HepG2 (cell line): ENCODE measurements at regions not wholly inside any gene's neighbourhood (a gene's known extent, or its start where the extent isn't known, plus 50 kb on each side); places are given as distances from the start of the nearest gene placed in this dataset.
A peak's percentile ranks its signal among the peaks of the same experiment; 100 is the strongest.

Source experiments
- ATAC-seq: fragments of 200-7000 bp; cut with Tn5 transposase; 3 replicates; pipeline ENCODE4 v1.9.1; 2020; ENCODE audit warnings: mild to moderate bottlenecking, moderate library complexity
- BruUV-seq: library from RNA; stranded (reverse); fragments of 400-500 nt; replicated peaks from 2 replicates; lab custom pipeline; 2021; lab: Mats Ljungman, UMichigan
- CTCF ChIA-PET: fragments of 300-600 bp; formaldehyde crosslinking; extraction: SDS; loops from one replicate; lab custom pipeline; 2021; ENCODE audit warnings: low total read pairs, inconsistent platforms, low intra/inter-chr PET ratio; lab: Yijun Ruan, JAX
- POLR2A ChIA-PET: fragments of 350-600 bp; sonication (Branson Sonifier 250); formaldehyde crosslinking; loops from one replicate; lab custom pipeline; 2020; ENCODE audit warnings: antibody characterized with exemption, inconsistent platforms; lab: Yijun Ruan, JAX
- DNase-seq: peaks from one replicate; pipeline ENCODE4 v3.0.0-alpha.2; 2015; ENCODE audit warnings: low spot score
- FAIRE-seq: peaks from 3 replicates; lab custom pipeline; 2011; peaks lifted over from hg19 to GRCh38; lab: Jason Lieb, UNC
- H2AFZ ChIP-seq: one replicate; pipeline ENCODE4 v1.6.1; 2011; ENCODE audit warnings: low read length, inconsistent platforms
- H3K27ac ChIP-seq: fragments of 300-600 bp; 3 replicates; pipeline ENCODE4 v1.8.0; 2011; ENCODE audit warnings: mixed run types, mild to moderate bottlenecking, mixed read lengths, low read length, inconsistent platforms; ENCODE audit not compliant: insufficient read depth; ENCODE audit errors: extremely low read length
- H3K27me3 ChIP-seq, 2 experiments: fragments of 200-600 bp in 1 of 2; 2 replicates in 1 of 2; 3 replicates in 1 of 2; pipeline versions ENCODE4 v1.6.0 to v1.8.0; 2011; ENCODE audit warnings: low read length in 2 of 2, mild to moderate bottlenecking in 2 of 2, moderate library complexity in 2 of 2, inconsistent platforms in 1 of 2; ENCODE audit not compliant: insufficient read depth in 2 of 2, control insufficient read depth in 1 of 2
- H3K36me3 ChIP-seq, 2 experiments: fragments of 200-600 bp in 1 of 2; replicated peaks in 1 of 2; 2 replicates in 1 of 2; 3 replicates in 1 of 2; pipeline versions ENCODE4 v1.5.1 to v1.8.0; 2011; ENCODE audit warnings: low read length in 2 of 2, inconsistent platforms in 1 of 2; ENCODE audit not compliant: insufficient read depth in 2 of 2, control insufficient read depth in 1 of 2
- H3K4me1 ChIP-seq: 2 replicates; pipeline ENCODE4 v1.5.1; 2012; ENCODE audit warnings: low read length, inconsistent platforms; ENCODE audit not compliant: insufficient read depth
- H3K4me2 ChIP-seq: 2 replicates; pipeline ENCODE4 v1.6.0; 2011; ENCODE audit warnings: low read depth, low read length, inconsistent platforms
- H3K4me3 ChIP-seq, 3 experiments: fragments of 200-600 bp in 1 of 3; sonication (generic), shearing (Covaris generic) in 1 of 3; replicated peaks in 1 of 3; 2 replicates each; pipeline ENCODE4 v1.5.1; 2011 to 2016; ENCODE audit warnings: low read length in 3 of 3, inconsistent platforms in 2 of 3, low read depth in 2 of 3, mild to moderate bottlenecking in 2 of 3, control low read depth in 1 of 3, mixed read lengths in 1 of 3; ENCODE audit not compliant: insufficient read depth in 1 of 3
- H3K79me2 ChIP-seq: one replicate; pipeline ENCODE4 v1.6.1; 2011; ENCODE audit warnings: low read length, inconsistent platforms; ENCODE audit not compliant: insufficient read depth
- H3K9ac ChIP-seq: 2 replicates; pipeline ENCODE4 v1.6.0; 2011; ENCODE audit warnings: mild to moderate bottlenecking, low read depth, low read length, inconsistent platforms; ENCODE audit not compliant: insufficient read depth
- H3K9me3 ChIP-seq: 2 replicates; pipeline ENCODE4 v1.5.1; 2012; ENCODE audit warnings: mild to moderate bottlenecking, low read length
- H4K20me1 ChIP-seq: 2 replicates; pipeline ENCODE4 v1.6.0; 2011; ENCODE audit warnings: inconsistent platforms, mild to moderate bottlenecking, low read length, moderate library complexity; ENCODE audit not compliant: insufficient read depth
- ATF7 ChIP-seq, 2 experiments: fragments of 450-650 bp in 1 of 2; sonication (generic) in 1 of 2; formaldehyde crosslinking in 1 of 2; IDR thresholded peaks; 2 replicates each; pipeline versions ENCODE4 v1.4.0 to v1.6.1; 2016 to 2020; ENCODE audit warnings: antibody characterized with exemption in 1 of 2, mild to moderate bottlenecking in 1 of 2, missing genetic modification reagents in 1 of 2
- DR1 ChIP-seq: sonication (generic); formaldehyde crosslinking; IDR thresholded peaks from 2 replicates; pipeline ENCODE4 v1.8.0; 2021; ENCODE audit warnings: mild to moderate bottlenecking, missing genetic modification reagents, inconsistent platforms
- EED ChIP-seq: sonication (generic); formaldehyde crosslinking; IDR thresholded peaks from 2 replicates; pipeline ENCODE4 v1.5.0; 2020; ENCODE audit warnings: mild to moderate bottlenecking, missing genetic modification reagents
- EZH2 ChIP-seq: conservative IDR thresholded peaks from 2 replicates; pipeline ENCODE4 v1.6.1; 2012; ENCODE audit warnings: mild to moderate bottlenecking, low read depth, low read length, moderate library complexity
- HNRNPLL ChIP-seq: fragments of 200-400 bp; formaldehyde crosslinking; IDR thresholded peaks from 2 replicates; pipeline ENCODE4 v1.6.1; 2017; ENCODE audit warnings: mild to moderate bottlenecking, low read depth, low read length; ENCODE audit not compliant: poor library complexity, severe bottlenecking
- KLF9 ChIP-seq: IDR thresholded peaks from 2 replicates; pipeline ENCODE4 v1.6.1; 2016; ENCODE audit warnings: low read depth
- MED1 ChIP-seq: sonication (generic); formaldehyde crosslinking; IDR thresholded peaks from 2 replicates; pipeline ENCODE4 v1.4.0; 2020; ENCODE audit warnings: missing genetic modification reagents
- PHF8 ChIP-seq: sonication (generic); formaldehyde crosslinking; IDR thresholded peaks from 2 replicates; pipeline ENCODE4 v1.5.0; 2020; ENCODE audit warnings: missing genetic modification reagents
- PRPF4 ChIP-seq: fragments of 200-400 bp; formaldehyde crosslinking; IDR thresholded peaks from 2 replicates; pipeline ENCODE4 v1.6.1; 2016; ENCODE audit warnings: low read length, low read depth; ENCODE audit not compliant: poor library complexity, severe bottlenecking
- SMAD1 ChIP-seq: sonication (generic); formaldehyde crosslinking; IDR thresholded peaks from 2 replicates; pipeline ENCODE4 v1.4.0; 2020; ENCODE audit warnings: missing genetic modification reagents, low read depth, mild to moderate bottlenecking, borderline replicate concordance
- ZNF335 ChIP-seq: sonication (generic); formaldehyde crosslinking; IDR thresholded peaks from 2 replicates; pipeline ENCODE4 v1.4.0; 2020; ENCODE audit warnings: missing genetic modification reagents
- ZNF598 ChIP-seq: sonication (generic); formaldehyde crosslinking; IDR thresholded peaks from 2 replicates; pipeline ENCODE4 v1.5.1; 2020; ENCODE audit warnings: mild to moderate bottlenecking, missing genetic modification reagents, borderline replicate concordance
- ZNF619 ChIP-seq: sonication (generic); formaldehyde crosslinking; IDR thresholded peaks from 2 replicates; pipeline ENCODE4 v1.4.0; 2020; ENCODE audit warnings: mild to moderate bottlenecking, missing genetic modification reagents
- ZNF644 ChIP-seq: IDR thresholded peaks from 2 replicates; pipeline ENCODE4 v1.6.1; 2016; ENCODE audit warnings: low read depth
- ZSCAN12 ChIP-seq: sonication (generic); formaldehyde crosslinking; IDR thresholded peaks from 2 replicates; pipeline ENCODE4 v1.9.0; 2021; ENCODE audit warnings: mild to moderate bottlenecking, missing genetic modification reagents
- WGBS: methylation state at CpG from one replicate; pipeline ENCODE4 v1.1.6; 2017; ENCODE audit warnings: low lambda C conversion rate; 5-methylcytosine and 5-hydroxymethylcytosine counted together
- in situ Hi-C: cut with HindIII; loops from 2 replicates; pipeline ENCODE4 v1.10.0; 2017; ENCODE audit warnings: low pct_unique_long_range_greater_than_20kb; ENCODE audit not compliant: extremely low pct_ligation_motif_present
- intact Hi-C: fragments of 100-400 bp; cut with micrococcal nuclease; formaldehyde crosslinking; loops from one replicate; pipeline ENCODE4 v1.10.0; 2022; ENCODE audit not compliant: unreplicated experiment
- TF ChIP-seq, protein P1 (sequence below): IDR thresholded peaks from 2 replicates; pipeline ENCODE4 v1.6.1; 2016; ENCODE audit warnings: missing compliant biosample characterization, missing genetic modification reagents, borderline replicate concordance
- TF ChIP-seq, protein P2 (sequence below): fragments of 450-650 bp; IDR thresholded peaks from 2 replicates; pipeline ENCODE4 v1.6.1; 2017; ENCODE audit warnings: mild to moderate bottlenecking

GRCh38 chr5:62112689-62113228, 193.2 kb upstream of the KIF2A start:
- Histone ChIP-seq H4K20me1 (no peaks in the 10 kb centered on the region), H3K27me3 (no peaks in the 10 kb centered on the region), H3K79me2 (no peaks in the 10 kb centered on the region), H3K9me3 (no peaks in the 10 kb centered on the region), H3K4me3 (no peak overlapping the region), H3K36me3 (no peaks in the 10 kb centered on the region), H3K9ac (no peak overlapping the region), H3K4me2 (no peak overlapping the region), H2AFZ (no peak overlapping the region), H3K4me1 (no peaks in the 10 kb centered on the region), H3K27ac (no peak overlapping the region)
- no peak for DNase-seq
- no peak for ATAC-seq
- ChIA-PET CTCF (no interaction called here), POLR2A (no interaction called here)
- WGBS: 0% methylated on average over 2 of the region's 2 CpGs
- in situ Hi-C loops: no loop called here
- TF ChIP-seq PRPF4 (no peak), ATF7 (IDR thresholded peaks at IDR 0.05) (peak; percentile 88), ATF7 (CRISPR knock-in tag; IDR thresholded peaks at IDR 0.05) (no peak), ZNF644 (CRISPR knock-in tag) (no peak)
- TF ChIP-seq, protein P1, sequence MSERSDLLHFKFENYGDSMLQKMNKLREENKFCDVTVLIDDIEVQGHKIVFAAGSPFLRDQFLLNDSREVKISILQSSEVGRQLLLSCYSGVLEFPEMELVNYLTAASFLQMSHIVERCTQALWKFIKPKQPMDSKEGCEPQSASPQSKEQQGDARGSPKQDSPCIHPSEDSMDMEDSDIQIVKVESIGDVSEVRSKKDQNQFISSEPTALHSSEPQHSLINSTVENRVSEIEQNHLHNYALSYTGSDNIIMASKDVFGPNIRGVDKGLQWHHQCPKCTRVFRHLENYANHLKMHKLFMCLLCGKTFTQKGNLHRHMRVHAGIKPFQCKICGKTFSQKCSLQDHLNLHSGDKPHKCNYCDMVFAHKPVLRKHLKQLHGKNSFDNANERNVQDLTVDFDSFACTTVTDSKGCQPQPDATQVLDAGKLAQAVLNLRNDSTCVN (CRISPR knock-in tag): no peak
- no peak for FAIRE-seq
- intact Hi-C loops: no loop called here
- no TSS peak for BruUV-seq

GRCh38 chr5:62115014-62115413, 191.0 kb upstream of the KIF2A start:
- no peak for FAIRE-seq
- TF ChIP-seq ZSCAN12 (no peak), SMAD1 (CRISPR knock-in tag) (no peak), EED (no peak), ZNF598 (CRISPR knock-in tag) (no peak), KLF9 (CRISPR knock-in tag) (no peak), ZNF335 (CRISPR knock-in tag) (no peak), ZNF619 (CRISPR knock-in tag) (no peak), HNRNPLL (no peak), EZH2 (no peak), PHF8 (CRISPR knock-in tag) (no peak), MED1 (CRISPR knock-in tag) (no peak), DR1 (CRISPR knock-in tag) (no peak)
- TF ChIP-seq, protein P2, sequence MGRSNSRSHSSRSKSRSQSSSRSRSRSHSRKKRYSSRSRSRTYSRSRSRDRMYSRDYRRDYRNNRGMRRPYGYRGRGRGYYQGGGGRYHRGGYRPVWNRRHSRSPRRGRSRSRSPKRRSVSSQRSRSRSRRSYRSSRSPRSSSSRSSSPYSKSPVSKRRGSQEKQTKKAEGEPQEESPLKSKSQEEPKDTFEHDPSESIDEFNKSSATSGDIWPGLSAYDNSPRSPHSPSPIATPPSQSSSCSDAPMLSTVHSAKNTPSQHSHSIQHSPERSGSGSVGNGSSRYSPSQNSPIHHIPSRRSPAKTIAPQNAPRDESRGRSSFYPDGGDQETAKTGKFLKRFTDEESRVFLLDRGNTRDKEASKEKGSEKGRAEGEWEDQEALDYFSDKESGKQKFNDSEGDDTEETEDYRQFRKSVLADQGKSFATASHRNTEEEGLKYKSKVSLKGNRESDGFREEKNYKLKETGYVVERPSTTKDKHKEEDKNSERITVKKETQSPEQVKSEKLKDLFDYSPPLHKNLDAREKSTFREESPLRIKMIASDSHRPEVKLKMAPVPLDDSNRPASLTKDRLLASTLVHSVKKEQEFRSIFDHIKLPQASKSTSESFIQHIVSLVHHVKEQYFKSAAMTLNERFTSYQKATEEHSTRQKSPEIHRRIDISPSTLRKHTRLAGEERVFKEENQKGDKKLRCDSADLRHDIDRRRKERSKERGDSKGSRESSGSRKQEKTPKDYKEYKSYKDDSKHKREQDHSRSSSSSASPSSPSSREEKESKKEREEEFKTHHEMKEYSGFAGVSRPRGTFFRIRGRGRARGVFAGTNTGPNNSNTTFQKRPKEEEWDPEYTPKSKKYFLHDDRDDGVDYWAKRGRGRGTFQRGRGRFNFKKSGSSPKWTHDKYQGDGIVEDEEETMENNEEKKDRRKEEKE: no peak

More at GRCh38 chr5:62115014-62115413, 191.0 kb upstream of the KIF2A start:
- ATAC-seq (no peak), DNase-seq (no peak)
- in situ Hi-C loops (no loop called here), intact Hi-C loops (no loop called here)
- H3K27me3 ChIP-seq: peaks cover 0 to 4% of the 10 kb centered on the region in 2 experiments; a peak in 1 of 5 replicates
- H3K4me1 ChIP-seq: no peaks in the 10 kb centered on the region
- 2% methylated on average over 2 of the region's 2 CpGs for WGBS
- ChIA-PET POLR2A (no interaction called here), CTCF (no interaction called here)
- H2AFZ ChIP-seq: no peak overlapping the region
- H3K4me2 ChIP-seq: no peak overlapping the region
- no TSS peak for BruUV-seq
- no peaks in the 10 kb centered on the region for H4K20me1 ChIP-seq
- no peak overlapping the region for H3K4me3 ChIP-seq
- no peaks in the 10 kb centered on the region for H3K79me2 ChIP-seq
- H3K9ac ChIP-seq: no peak overlapping the region
- H3K36me3 ChIP-seq: no peaks in the 10 kb centered on the region
- no peaks in the 10 kb centered on the region for H3K9me3 ChIP-seq
- no peak overlapping the region for H3K27ac ChIP-seq
